Heart left ventricle (tissue), 16 donors: ENCODE measurements at regions not wholly inside any gene's neighbourhood (a gene's known extent, or its start where the extent isn't known, plus 50 kb on each side); places are given as distances from the start of the nearest gene placed in this dataset.

Experiments used
- ATAC-seq, 4 donors: fragments of 200-7000 bp; cut with Tn5 transposase; one replicate each; pipeline ENCODE4 v1.9.1; 2020 to 2022; ENCODE audit warnings: moderate library complexity in 4 of 4, mild to moderate bottlenecking in 3 of 4, moderate number of reproducible peaks in 1 of 4
- DNase-seq, 5 donors: peaks; one replicate each; pipeline ENCODE4 v3.0.0-alpha.2; 2020
- H3K27ac ChIP-seq, 12 donors: fragments of 200-600 bp; sonication (generic) in 4 of 12; one replicate each; pipeline versions ENCODE4 v1.5.0 to v1.8.0; 2016 to 2022; ENCODE audit warnings: mild to moderate bottlenecking in 2 of 12
- H3K27me3 ChIP-seq, 9 donors: fragments of 200-600 bp; sonication (generic) in 2 of 9; one replicate each; pipeline versions ENCODE4 v1.5.1 to v1.8.0; 2016 to 2022; ENCODE audit warnings: mild to moderate bottlenecking in 3 of 9
- H3K36me3 ChIP-seq, 9 donors: fragments of 200-600 bp; sonication (generic) in 2 of 9; one replicate each; pipeline versions ENCODE4 v1.5.0 to v1.8.0; 2018 to 2022; ENCODE audit warnings: mild to moderate bottlenecking in 2 of 9
- H3K4me1 ChIP-seq, 12 donors: fragments of 200-600 bp; sonication (generic) in 4 of 12; one replicate each; pipeline versions ENCODE4 v1.5.0 to v1.8.0; 2016 to 2022; ENCODE audit warnings: mild to moderate bottlenecking in 3 of 12
- H3K4me3 ChIP-seq, 12 donors: fragments of 200-600 bp; sonication (generic) in 4 of 12; one replicate each; pipeline versions ENCODE4 v1.5.0 to v1.8.0; 2017 to 2022; ENCODE audit warnings: mild to moderate bottlenecking in 9 of 12, moderate library complexity in 4 of 12
- H3K9me3 ChIP-seq, 12 donors: fragments of 200-600 bp; sonication (generic) in 4 of 12; one replicate each; pipeline versions ENCODE4 v1.5.0 to v1.8.0; 2016 to 2022; ENCODE audit warnings: mild to moderate bottlenecking in 1 of 12
- POLR2A ChIP-seq, 2 donors: fragments of 450-650 bp; IDR thresholded peaks; one replicate each; pipeline ENCODE4 v1.6.1; 2017; ENCODE audit warnings: antibody characterized with exemption in 2 of 2, mild to moderate bottlenecking in 2 of 2, moderate library complexity in 2 of 2
- WGBS, 4 donors: extraction: QIAGEN DNeasy Blood & Tissue Kit in 2 of 4; methylation state at CpG; one replicate each; pipeline versions ENCODE4 v1.1.5 to v1.1.7; 2013 to 2018; 5-methylcytosine and 5-hydroxymethylcytosine counted together
- intact Hi-C, 10 donors: fragments of 100-400 bp; cut with DNase I; formaldehyde crosslinking; loops; one replicate each; pipeline versions ENCODE4 v1.11.1 to v1.14.2; 2022
- TF ChIP-seq, protein P1 (sequence below), 12 donors: fragments of 200-600 bp; sonication (generic) in 4 of 12; IDR thresholded peaks; one replicate each; pipeline versions ENCODE4 v1.5.0 to v1.8.0; 2018 to 2022; ENCODE audit warnings: antibody characterized with exemption in 12 of 12, mild to moderate bottlenecking in 5 of 12
- donor health status: ischemic (EF 13 %, LVEDD 7.1; RV severe dilation, severe dysfunction).
- donor health status: healthy with polysubstance abuse.
- donor health status: DM: no; HTN: yes; CAD: no.
- donor health status: DM: no; HTN: no; CAD: no.
- donor health status: ischemic (EF 25% LVEDD 6.9; RV normal size, moderate dysfunction).
- donor health status: ischemic (EF 25% LVEDD 5.7; RV mildly dilated, moderate dysfunction).
- donor health status: healthy.
- donor health status: DM: yes; HTN: yes; CAD: no.
- donor health status: ischemic (EF 35%, LVEDD 5.7; RV mildly dilated, moderate dysfunction).
- donor health status: nonischemic (EF 11% LVEDD 7.7; RV severe dilation, severe dysfunction).
- donor health status: DM: yes; HTN: yes; CAD: no.
- donor health status: PGD.
- donor health status: ischemic (EF 29% LVEDD 5.4; RV normal size, mild dysfunction).
- donor health status: nonischemic (EF 23%, LVEDD 6.1; RV moderate dilation, normal function).

DNA sequence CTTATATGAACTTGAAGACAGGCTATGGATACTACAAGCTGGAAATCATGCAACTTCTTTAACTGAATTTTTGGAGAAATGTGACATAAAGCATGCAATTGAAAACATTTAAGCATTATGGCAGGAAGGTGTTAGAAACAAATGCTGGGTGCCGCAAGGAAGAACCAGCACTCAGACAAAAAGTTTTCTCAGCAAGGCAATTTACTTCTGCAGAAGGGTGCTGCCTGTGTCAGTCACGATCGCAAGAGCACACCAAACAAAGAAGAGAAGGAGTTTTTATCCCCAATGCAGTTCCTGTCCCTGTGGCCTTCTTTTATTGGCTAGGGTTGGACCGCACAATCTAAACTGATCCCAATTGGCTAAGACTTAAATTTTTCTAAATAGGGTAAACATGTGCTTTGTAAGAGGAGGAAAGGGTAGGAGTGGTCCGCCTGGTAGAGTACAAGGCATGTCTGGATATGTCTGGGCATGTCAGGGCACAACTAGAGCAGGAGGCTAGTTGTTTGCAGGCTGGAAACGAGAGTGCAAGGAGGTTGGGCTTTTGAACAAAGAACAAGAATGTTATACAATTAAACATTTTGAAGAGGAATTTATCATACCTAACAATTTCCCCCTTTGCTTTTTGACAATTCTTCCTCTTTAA is 109.6 kb upstream of the FAM3C start:
- 78 to 94% (median 89%) methylated on average over 6 of the region's 6 CpGs for WGBS, 4 donors
- intact Hi-C loops, result no loop called here
- no peak overlapping the region for H3K27ac ChIP-seq
- DNase-seq, result no peak
- no peak overlapping the region for H3K4me3 ChIP-seq
- TF ChIP-seq, protein P1, sequence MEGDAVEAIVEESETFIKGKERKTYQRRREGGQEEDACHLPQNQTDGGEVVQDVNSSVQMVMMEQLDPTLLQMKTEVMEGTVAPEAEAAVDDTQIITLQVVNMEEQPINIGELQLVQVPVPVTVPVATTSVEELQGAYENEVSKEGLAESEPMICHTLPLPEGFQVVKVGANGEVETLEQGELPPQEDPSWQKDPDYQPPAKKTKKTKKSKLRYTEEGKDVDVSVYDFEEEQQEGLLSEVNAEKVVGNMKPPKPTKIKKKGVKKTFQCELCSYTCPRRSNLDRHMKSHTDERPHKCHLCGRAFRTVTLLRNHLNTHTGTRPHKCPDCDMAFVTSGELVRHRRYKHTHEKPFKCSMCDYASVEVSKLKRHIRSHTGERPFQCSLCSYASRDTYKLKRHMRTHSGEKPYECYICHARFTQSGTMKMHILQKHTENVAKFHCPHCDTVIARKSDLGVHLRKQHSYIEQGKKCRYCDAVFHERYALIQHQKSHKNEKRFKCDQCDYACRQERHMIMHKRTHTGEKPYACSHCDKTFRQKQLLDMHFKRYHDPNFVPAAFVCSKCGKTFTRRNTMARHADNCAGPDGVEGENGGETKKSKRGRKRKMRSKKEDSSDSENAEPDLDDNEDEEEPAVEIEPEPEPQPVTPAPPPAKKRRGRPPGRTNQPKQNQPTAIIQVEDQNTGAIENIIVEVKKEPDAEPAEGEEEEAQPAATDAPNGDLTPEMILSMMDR (IDR thresholded peaks at IDR 0.05), result no peak
- no peak for TF ChIP-seq POLR2A (IDR thresholded peaks at IDR 0.05)
- H3K9me3 ChIP-seq, result peaks cover 0 to 35% (median 16%) of the 10 kb centered on the region in 12 donors
- H3K4me1 ChIP-seq, result peaks cover 0 to 4% (median 0%) of the 10 kb centered on the region in 12 donors
- no peak for ATAC-seq
- H3K36me3 ChIP-seq, result no peaks in the 10 kb centered on the region
- H3K27me3 ChIP-seq, result no peaks in the 10 kb centered on the region

DNA sequence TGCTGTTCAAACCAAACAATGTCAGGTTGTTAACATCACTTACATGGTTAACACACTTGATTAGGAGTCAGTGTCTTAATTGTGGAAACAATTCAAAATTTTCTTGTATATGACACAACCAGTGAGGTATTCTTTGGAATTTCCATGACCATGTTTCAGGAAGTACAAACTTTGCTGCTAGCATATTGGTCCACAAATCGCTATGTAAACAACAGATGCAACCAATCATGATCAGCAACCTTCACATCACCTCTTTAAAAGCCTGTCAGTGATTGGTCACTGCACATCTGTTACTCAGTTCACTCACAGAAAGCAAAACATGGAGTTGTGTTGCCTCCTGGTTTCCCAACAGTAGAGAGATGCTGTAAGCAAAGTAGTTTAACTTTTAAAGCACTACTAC is 108.9 kb upstream of the FAM3C start:
- DNase-seq, result no peak
- WGBS, 4 donors, result 91 to 95% (median 93%) methylated on average over 1 of the region's 1 CpG
- no peak for TF ChIP-seq POLR2A (IDR thresholded peaks at IDR 0.05)
- TF ChIP-seq, protein P1 (IDR thresholded peaks at IDR 0.05), result no peak
- H3K9me3 ChIP-seq, result peaks cover 0 to 30% (median 13%) of the 10 kb centered on the region in 12 donors
- H3K36me3 ChIP-seq, result no peaks in the 10 kb centered on the region
- no peak overlapping the region for H3K4me3 ChIP-seq
- no peaks in the 10 kb centered on the region for H3K27me3 ChIP-seq
- intact Hi-C loops, result no loop called here
- peak overlapping the region in 1 of 12 donors; percentile 58 for H3K27ac ChIP-seq
- H3K4me1 ChIP-seq, result peaks cover 0 to 4% (median 0%) of the 10 kb centered on the region in 12 donors
- ATAC-seq, result no peak

DNA sequence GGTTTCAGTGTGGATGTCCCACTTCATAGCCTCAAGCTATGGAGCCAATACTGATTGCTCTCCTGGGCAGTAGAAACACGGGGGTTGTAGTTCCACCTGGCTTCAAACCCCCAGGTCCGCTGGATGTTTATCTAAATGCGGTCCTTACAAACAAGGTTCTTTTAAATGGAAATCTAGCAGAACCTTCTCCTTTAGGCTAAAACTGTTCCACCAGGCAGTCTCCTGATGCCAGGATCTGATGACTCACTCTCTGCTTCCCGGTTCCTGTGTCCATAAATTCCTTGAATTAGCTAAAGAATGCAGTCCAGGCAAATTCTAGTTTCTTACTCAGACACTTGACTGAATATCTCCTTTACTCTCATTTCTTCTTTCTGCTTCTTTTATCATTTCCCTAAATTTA is 108.4 kb upstream of the FAM3C start:
- Histone ChIP-seq H3K27me3 (no peaks in the 10 kb centered on the region), H3K27ac (peak overlapping the region in 1 of 12 donors; percentile 58), H3K9me3 (peaks cover 0 to 27% (median 13%) of the 10 kb centered on the region in 12 donors), H3K4me1 (peaks cover 0 to 4% (median 0%) of the 10 kb centered on the region in 12 donors), H3K36me3 (no peaks in the 10 kb centered on the region), H3K4me3 (no peak overlapping the region)
- 65 to 69% (median 66%) methylated on average over 4 of the region's 4 CpGs for WGBS, 4 donors
- ATAC-seq (no peak), DNase-seq (no peak)
- intact Hi-C loops, result no loop called here
- TF ChIP-seq, protein P1 (IDR thresholded peaks at IDR 0.05), result no peak
- no peak for TF ChIP-seq POLR2A (IDR thresholded peaks at IDR 0.05)

DNA sequence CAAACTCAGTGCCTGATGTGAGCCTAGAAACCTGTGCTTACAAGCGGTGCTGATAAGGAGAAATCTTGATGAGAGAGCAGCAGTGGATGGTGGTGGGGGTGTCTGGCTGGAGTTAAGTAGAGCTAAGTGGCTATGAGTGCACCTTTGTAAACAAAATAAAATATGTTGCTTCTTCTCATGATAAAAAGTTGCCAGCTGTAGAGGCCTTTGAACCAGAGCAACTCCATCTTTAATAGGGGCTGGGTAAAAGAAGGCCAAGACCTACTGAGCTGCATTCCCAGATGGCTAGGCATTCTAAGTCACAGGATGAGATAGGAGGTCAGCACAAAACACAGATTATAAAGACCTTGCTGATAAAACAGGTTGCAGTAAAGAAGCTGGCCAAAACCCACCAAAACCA is 107.6 kb upstream of the FAM3C start:
- 83 to 92% (median 86%) methylated on average over 1 of the region's 1 CpG for WGBS, 4 donors
- TF ChIP-seq, protein P1 (IDR thresholded peaks at IDR 0.05), result no peak
- TF ChIP-seq POLR2A (IDR thresholded peaks at IDR 0.05), result no peak
- no peaks in the 10 kb centered on the region for H3K27me3 ChIP-seq
- H3K9me3 ChIP-seq, result peaks cover 0 to 27% (median 13%) of the 10 kb centered on the region in 12 donors
- no peaks in the 10 kb centered on the region for H3K36me3 ChIP-seq
- peaks cover 0 to 4% (median 0%) of the 10 kb centered on the region in 12 donors for H3K4me1 ChIP-seq
- intact Hi-C loops, result no loop called here
- ATAC-seq (no peak), DNase-seq (no peak)
- no peak overlapping the region for H3K4me3 ChIP-seq
- no peak overlapping the region for H3K27ac ChIP-seq
